Ishikawa (cell line): ENCODE measurements at regions not wholly inside any gene's neighbourhood (a gene's known extent, or its start where the extent isn't known, plus 50 kb on each side); places are given as distances from the start of the nearest gene placed in this dataset.

ENCODE experiments used
- CEBPB ChIP-seq: IDR thresholded peaks from 2 replicates; pipeline ENCODE4 v1.6.1; 2012
- CREB1 ChIP-seq: IDR thresholded peaks from 2 replicates; pipeline ENCODE4 v1.6.1; 2012; ENCODE audit warnings: low read depth
- EGR1 ChIP-seq: IDR thresholded peaks from 2 replicates; pipeline ENCODE4 v1.6.1; 2012
- EP300 ChIP-seq: IDR thresholded peaks from 2 replicates; pipeline ENCODE4 v1.6.1; 2012; ENCODE audit warnings: borderline replicate concordance
- RAD21 ChIP-seq: IDR thresholded peaks from 2 replicates; pipeline ENCODE4 v1.6.1; 2012; ENCODE audit warnings: low read depth
- REST ChIP-seq: IDR thresholded peaks from 2 replicates; pipeline ENCODE4 v1.6.1; 2012; ENCODE audit warnings: low read depth, mild to moderate bottlenecking
- TCF12 ChIP-seq: IDR thresholded peaks from 2 replicates; pipeline ENCODE4 v1.6.1; 2012; ENCODE audit warnings: low read depth
- USF1 ChIP-seq: IDR thresholded peaks from 2 replicates; pipeline ENCODE4 v1.6.1; 2012

DNA sequence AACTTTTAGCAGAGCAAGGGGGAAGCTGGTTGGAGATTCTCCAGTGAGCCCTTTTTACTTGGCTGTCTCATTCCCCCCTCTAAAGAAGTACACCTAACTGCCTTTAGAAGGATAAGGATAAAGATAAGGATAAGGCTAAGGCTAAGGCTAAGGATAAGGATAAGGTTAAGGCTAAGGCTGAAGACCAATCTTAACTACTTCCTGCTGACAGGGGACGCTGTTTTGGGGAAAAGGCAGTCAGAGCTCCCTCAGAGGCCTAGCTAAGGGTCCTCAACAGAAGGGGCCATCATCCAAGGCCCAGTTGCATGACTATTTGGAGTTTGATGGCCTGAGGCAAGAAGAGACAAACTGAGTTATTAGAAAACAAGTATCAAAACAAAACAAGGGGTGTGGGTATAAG lies 94.3 kb upstream of the ARPP21 start:
- no peak for TF ChIP-seq EP300
- no peak for TF ChIP-seq REST
- TF ChIP-seq CEBPB, result no peak
- no peak for TF ChIP-seq RAD21
- TF ChIP-seq EGR1, result no peak
- no peak for TF ChIP-seq CREB1
- no peak for TF ChIP-seq TCF12
- TF ChIP-seq USF1, result no peak
